Adrenal gland (tissue), 9 donors: ENCODE measurements at regions not wholly inside any gene's neighbourhood (a gene's known extent, or its start where the extent isn't known, plus 50 kb on each side); places are given as distances from the start of the nearest gene placed in this dataset.

ENCODE experiments used
- DNase-seq, 7 donors: peaks; one replicate each; pipeline ENCODE4 v3.0.0-alpha.2; 2019 to 2020
- H3K27ac ChIP-seq, 5 donors: fragments of 200-600 bp; sonication (generic) in 4 of 5; 1 replicate in 3 of 5; 2 replicates in 2 of 5; pipeline versions ENCODE4 v1.5.1 to v1.8.0; 2016 to 2020; ENCODE audit warnings: mild to moderate bottlenecking in 1 of 5
- H3K27me3 ChIP-seq: fragments of 200-600 bp; 2 replicates; pipeline ENCODE4 v1.8.0; 2021
- H3K36me3 ChIP-seq, 2 donors: fragments of 200-600 bp; replicated peaks in 1 of 2; 1 replicate in 1 of 2; 2 replicates in 1 of 2; pipeline versions ENCODE4 v1.5.1 to v1.8.0; 2018 to 2022
- H3K4me1 ChIP-seq, 2 donors: fragments of 200-600 bp; replicated peaks in 1 of 2; 1 replicate in 1 of 2; 2 replicates in 1 of 2; pipeline versions ENCODE4 v1.5.1 to v1.8.0; 2018 to 2021
- H3K4me3 ChIP-seq, 4 donors: fragments of 200-600 bp; sonication (generic) in 3 of 4; one replicate each; pipeline ENCODE4 v1.5.1; 2016 to 2018
- H3K9me3 ChIP-seq, 3 donors: fragments of 200-600 bp; sonication (generic) in 1 of 3; replicated peaks in 1 of 3; 1 replicate in 2 of 3; 2 replicates in 1 of 3; pipeline versions ENCODE4 v1.5.1 to v1.8.0; 2016 to 2021
- POLR2A ChIP-seq, 2 donors: fragments of 450-650 bp; IDR thresholded peaks; one replicate each; pipeline ENCODE4 v1.6.1; 2017; ENCODE audit warnings: antibody characterized with exemption in 2 of 2, mild to moderate bottlenecking in 2 of 2, moderate library complexity in 1 of 2
- WGBS, 4 donors: extraction: QIAGEN DNeasy Blood & Tissue Kit in 2 of 4; methylation state at CpG; one replicate each; pipeline versions ENCODE4 v1.1.5 to v1.1.7; 2013 to 2017; 5-methylcytosine and 5-hydroxymethylcytosine counted together
- intact Hi-C, 2 donors: fragments of 100-400 bp; cut with DNase I; formaldehyde crosslinking; loops; one replicate each; pipeline versions ENCODE4 v1.14.1 to v1.15.0; 2022 to 2023
- TF ChIP-seq, protein P1 (sequence below), 6 experiments: fragments of 450-650 bp in 4 of 6; fragments of 200-600 bp in 2 of 6; sonication (generic) in 1 of 6; IDR thresholded peaks; 1 replicate in 5 of 6; 2 replicates in 1 of 6; pipeline versions ENCODE4 v1.5.1 to v1.8.0; 2016 to 2021; ENCODE audit warnings: antibody characterized with exemption in 6 of 6, mild to moderate bottlenecking in 2 of 6, moderate library complexity in 1 of 6
- donor health status: healthy with polysubstance abuse.
- donor health status: Bipolar disorder and iron deficiency.
- donor health status: DM: yes; HTN: yes; CAD: no.
- donor health status: DM: no; HTN: no; CAD: no.
- donor health status: DM: no; HTN: no; CAD: no.

DNA sequence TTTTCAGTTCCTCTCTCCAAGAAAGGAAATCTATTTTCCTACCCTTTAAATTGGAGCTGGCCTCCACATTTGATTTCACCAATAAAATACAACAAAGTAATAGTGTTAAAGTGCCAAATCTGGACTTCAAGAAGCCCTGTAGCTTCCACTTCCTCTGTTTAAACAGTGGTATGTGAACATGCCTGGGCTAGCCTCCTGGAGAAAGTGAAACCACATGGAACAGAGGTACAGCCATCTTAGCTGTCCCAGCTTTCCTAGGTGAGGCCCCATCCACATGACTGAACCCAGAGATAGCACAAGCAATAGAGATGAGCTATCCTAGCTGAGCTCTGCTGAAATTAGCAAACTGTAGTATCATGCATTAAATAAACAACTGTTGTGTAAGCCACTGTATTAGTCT is 131.8 kb upstream of the VCX start:
- Histone ChIP-seq H3K9me3 (no peaks in the 10 kb centered on the region), H3K36me3 (no peaks in the 10 kb centered on the region), H3K4me1 (no peaks in the 10 kb centered on the region), H3K27me3 (no peaks in the 10 kb centered on the region), H3K27ac (no peak overlapping the region), H3K4me3 (no peak overlapping the region)
- TF ChIP-seq POLR2A (IDR thresholded peaks at IDR 0.05): no peak
- TF ChIP-seq, protein P1, sequence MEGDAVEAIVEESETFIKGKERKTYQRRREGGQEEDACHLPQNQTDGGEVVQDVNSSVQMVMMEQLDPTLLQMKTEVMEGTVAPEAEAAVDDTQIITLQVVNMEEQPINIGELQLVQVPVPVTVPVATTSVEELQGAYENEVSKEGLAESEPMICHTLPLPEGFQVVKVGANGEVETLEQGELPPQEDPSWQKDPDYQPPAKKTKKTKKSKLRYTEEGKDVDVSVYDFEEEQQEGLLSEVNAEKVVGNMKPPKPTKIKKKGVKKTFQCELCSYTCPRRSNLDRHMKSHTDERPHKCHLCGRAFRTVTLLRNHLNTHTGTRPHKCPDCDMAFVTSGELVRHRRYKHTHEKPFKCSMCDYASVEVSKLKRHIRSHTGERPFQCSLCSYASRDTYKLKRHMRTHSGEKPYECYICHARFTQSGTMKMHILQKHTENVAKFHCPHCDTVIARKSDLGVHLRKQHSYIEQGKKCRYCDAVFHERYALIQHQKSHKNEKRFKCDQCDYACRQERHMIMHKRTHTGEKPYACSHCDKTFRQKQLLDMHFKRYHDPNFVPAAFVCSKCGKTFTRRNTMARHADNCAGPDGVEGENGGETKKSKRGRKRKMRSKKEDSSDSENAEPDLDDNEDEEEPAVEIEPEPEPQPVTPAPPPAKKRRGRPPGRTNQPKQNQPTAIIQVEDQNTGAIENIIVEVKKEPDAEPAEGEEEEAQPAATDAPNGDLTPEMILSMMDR (IDR thresholded peaks at IDR 0.05): no peak
- no peak for DNase-seq
- intact Hi-C loops: no loop called here

DNA sequence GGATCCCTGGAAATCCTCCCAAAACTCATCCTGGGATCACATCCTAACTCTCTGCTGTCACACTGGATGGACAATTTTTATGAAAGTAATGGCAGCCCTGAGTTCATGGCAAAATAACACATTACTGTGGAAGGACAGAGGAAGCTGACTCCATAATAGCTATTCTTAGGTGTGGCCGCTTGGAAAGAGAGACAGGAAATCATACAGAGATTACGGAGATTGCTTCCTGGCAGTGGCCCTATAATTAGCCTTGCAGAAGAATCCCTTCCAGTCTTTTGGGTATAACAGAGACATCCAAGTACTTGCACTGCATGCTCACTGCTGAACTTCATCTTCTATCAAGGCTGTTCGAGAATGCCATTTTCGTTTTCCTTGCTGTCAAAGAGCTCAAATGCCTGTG is 133.1 kb upstream of the VCX start:
- 40 to 46% (median 41%) methylated on average over 4 of the region's 4 CpGs for WGBS, 4 donors

GRCh38 chrX:7706032-7706431 is 136.9 kb upstream of the VCX start:
- no peak for TF ChIP-seq POLR2A (IDR thresholded peaks at IDR 0.05)
- TF ChIP-seq, protein P1 (IDR thresholded peaks at IDR 0.05): no peak
- H3K27ac ChIP-seq: no peak overlapping the region

More for the DNA sequence above, 133.1 kb upstream of the VCX start:
- H3K27ac ChIP-seq: no peak overlapping the region
- no peak for DNase-seq
- H3K27me3 ChIP-seq: no peaks in the 10 kb centered on the region
- no peaks in the 10 kb centered on the region for H3K4me1 ChIP-seq
- intact Hi-C loops: no loop called here
- no peaks in the 10 kb centered on the region for H3K9me3 ChIP-seq
- no peaks in the 10 kb centered on the region for H3K36me3 ChIP-seq
- no peak for TF ChIP-seq POLR2A (IDR thresholded peaks at IDR 0.05)
- TF ChIP-seq, protein P1 (IDR thresholded peaks at IDR 0.05): no peak
- H3K4me3 ChIP-seq: no peak overlapping the region

DNA sequence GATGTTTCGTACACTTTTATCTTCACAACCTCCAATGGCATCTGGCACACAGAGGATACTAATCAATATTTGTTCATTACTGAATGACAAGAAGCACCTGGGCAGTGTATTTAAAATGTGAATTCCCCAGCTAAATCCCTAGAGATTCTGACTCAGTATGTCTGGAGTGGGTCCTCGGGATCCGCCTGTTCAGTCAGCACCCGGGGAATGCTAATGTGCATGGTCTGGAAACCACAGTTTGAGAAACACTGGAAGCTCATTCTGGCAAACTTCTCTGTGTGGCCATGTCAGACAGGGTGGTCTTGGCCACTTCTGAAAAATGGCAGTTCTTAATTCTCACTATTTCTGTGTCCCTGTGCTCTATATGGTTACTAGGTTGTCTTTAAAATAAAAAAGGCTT is 138.8 kb upstream of the VCX start:
- H3K27me3 ChIP-seq: no peaks in the 10 kb centered on the region
- DNase-seq: no peak
- H3K36me3 ChIP-seq: no peaks in the 10 kb centered on the region
- no peak overlapping the region for H3K27ac ChIP-seq
- intact Hi-C loops: no loop called here
- H3K9me3 ChIP-seq: no peaks in the 10 kb centered on the region
- no peak overlapping the region for H3K4me3 ChIP-seq
- no peaks in the 10 kb centered on the region for H3K4me1 ChIP-seq
- TF ChIP-seq, protein P1 (IDR thresholded peaks at IDR 0.05): no peak
- no peak for TF ChIP-seq POLR2A (IDR thresholded peaks at IDR 0.05)
- 83 to 90% (median 86%) methylated on average over 4 of the region's 4 CpGs for WGBS, 4 donors

More at GRCh38 chrX:7706032-7706431, 136.9 kb upstream of the VCX start:
- Histone ChIP-seq H3K4me1 (no peaks in the 10 kb centered on the region), H3K36me3 (no peaks in the 10 kb centered on the region), H3K9me3 (no peaks in the 10 kb centered on the region), H3K27me3 (no peaks in the 10 kb centered on the region), H3K4me3 (no peak overlapping the region)
- intact Hi-C loops: no loop called here
- no peak for DNase-seq
